PC-3 (cell line): ENCODE measurements at regions not wholly inside any gene's neighbourhood (a gene's known extent, or its start where the extent isn't known, plus 50 kb on each side); places are given as distances from the start of the nearest gene placed in this dataset.

Source experiments
- ATAC-seq: fragments of 200-7000 bp; cut with Tn5 transposase; 2 replicates; pipeline ENCODE4 v1.9.1; 2020; ENCODE audit warnings: mild to moderate bottlenecking, moderate library complexity
- BruUV-seq: library from RNA; stranded (reverse); fragments of 400-500 nt; replicated peaks from 2 replicates; lab custom pipeline; 2021; lab: Mats Ljungman, UMichigan
- CTCF ChIA-PET: fragments of 300-600 bp; sonication (Branson Sonifier 250); formaldehyde crosslinking; loops from one replicate; lab custom pipeline; 2022; ENCODE audit warnings: antibody characterized with exemption; lab: Charles Lee
- POLR2A ChIA-PET: fragments of 300-600 bp; sonication (Branson Sonifier 250); formaldehyde crosslinking; loops from one replicate; lab custom pipeline; 2022; ENCODE audit warnings: antibody characterized with exemption; ENCODE audit not compliant: unreplicated experiment; lab: Charles Lee
- DNase-seq: peaks from one replicate; pipeline ENCODE4 v3.0.0-alpha.2; 2015
- H2AFZ ChIP-seq: fragments of 300-600 bp; sonication (generic); 2 replicates; pipeline ENCODE4 v1.6.0; 2016; ENCODE audit warnings: antibody characterized with exemption, low read length
- H3F3A ChIP-seq: fragments of 300-600 bp; sonication (generic); one replicate; pipeline ENCODE4 v1.6.0; 2017; ENCODE audit warnings: antibody characterized with exemption, low read length, control low read depth, mild to moderate bottlenecking; ENCODE audit not compliant: unreplicated experiment
- H3K27ac ChIP-seq: fragments of 300-600 bp; sonication (generic); 2 replicates; pipeline ENCODE4 v1.5.1; 2016; ENCODE audit warnings: mild to moderate bottlenecking, low read length
- H3K27me3 ChIP-seq: fragments of 300-600 bp; sonication (generic); 2 replicates; pipeline ENCODE4 v1.6.1; 2016; ENCODE audit warnings: low read length, mixed read lengths
- H3K36me3 ChIP-seq: fragments of 300-600 bp; sonication (generic); 2 replicates; pipeline ENCODE4 v1.6.1; 2016; ENCODE audit warnings: low read depth, mixed run types, low read length, mixed read lengths
- H3K4me1 ChIP-seq: fragments of 300-600 bp; sonication (generic); 2 replicates; pipeline ENCODE4 v1.5.1; 2016; ENCODE audit warnings: low read length; ENCODE audit not compliant: insufficient read depth
- H3K4me2 ChIP-seq: fragments of 300-600 bp; sonication (generic); 2 replicates; pipeline ENCODE4 v1.6.0; 2016; ENCODE audit warnings: low read length
- H3K4me3 ChIP-seq: fragments of 300-600 bp; sonication (generic); 2 replicates; pipeline ENCODE4 v1.5.1; 2016; ENCODE audit warnings: mild to moderate bottlenecking, low read length, mixed read lengths
- H3K79me2 ChIP-seq: fragments of 300-600 bp; sonication (generic); 2 replicates; pipeline ENCODE4 v1.6.1; 2017; ENCODE audit warnings: low read length, mixed read lengths
- H3K9ac ChIP-seq: fragments of 300-600 bp; sonication (generic); 2 replicates; pipeline ENCODE4 v1.6.0; 2016; ENCODE audit warnings: mild to moderate bottlenecking, low read length
- H3K9me2 ChIP-seq: fragments of 300-600 bp; sonication (generic); replicated peaks from 2 replicates; pipeline ENCODE4 v1.6.1; 2016; ENCODE audit warnings: mixed run types, low read length, mixed read lengths
- H3K9me3 ChIP-seq: fragments of 300-600 bp; sonication (generic); 2 replicates; pipeline ENCODE4 v1.6.1; 2016; ENCODE audit warnings: low read length, mixed read lengths
- H4K20me1 ChIP-seq: fragments of 300-600 bp; sonication (generic); 2 replicates; pipeline ENCODE4 v1.6.1; 2016; ENCODE audit warnings: low read length, mixed read lengths
- CTCF ChIP-seq: fragments of 300-600 bp; sonication (generic); conservative IDR thresholded peaks from 2 replicates; pipeline ENCODE4 v1.5.1; 2017; ENCODE audit warnings: antibody characterized with exemption, low read depth, mild to moderate bottlenecking, low read length
- EZH2 ChIP-seq: fragments of 300-600 bp; sonication (generic); IDR thresholded peaks from one replicate; pipeline ENCODE4 v1.6.1; 2017; ENCODE audit warnings: antibody characterized with exemption, mild to moderate bottlenecking, low read length; ENCODE audit not compliant: unreplicated experiment
- EZH2phosphoT487 ChIP-seq: fragments of 300-600 bp; sonication (generic); IDR thresholded peaks from 2 replicates; pipeline ENCODE4 v1.6.1; 2018; ENCODE audit warnings: mild to moderate bottlenecking, antibody characterized with exemption, low read length, borderline replicate concordance
- intact Hi-C: fragments of 100-400 bp; cut with micrococcal nuclease; formaldehyde crosslinking; loops from 2 replicates; pipeline ENCODE4 v1.9.0; 2023

GRCh38 chr11:19499026-19499669, 213.5 kb upstream of the NAV2 start:
- intact Hi-C loops: no loop called here
- H4K20me1 ChIP-seq: no peaks in the 10 kb centered on the region
- H3K79me2 ChIP-seq: no peaks in the 10 kb centered on the region
- no peak overlapping the region for H3K9ac ChIP-seq
- no peak overlapping the region for H3K27ac ChIP-seq
- H3K4me2 ChIP-seq: no peak overlapping the region
- no peaks in the 10 kb centered on the region for H3K4me1 ChIP-seq
- ATAC-seq (no peak), DNase-seq (no peak)
- no peak overlapping the region for H3K4me3 ChIP-seq
- no peak overlapping the region for H2AFZ ChIP-seq
- TF ChIP-seq EZH2 (no peak), EZH2phosphoT487 (no peak), CTCF (no peak)
- no peaks in the 10 kb centered on the region for H3K9me3 ChIP-seq
- CTCF ChIA-PET: no interaction called here
- peaks cover 36% of the 10 kb centered on the region for H3K27me3 ChIP-seq
- POLR2A ChIA-PET: no interaction called here
- H3K9me2 ChIP-seq: no peaks in the 10 kb centered on the region
- no peaks in the 10 kb centered on the region for H3F3A ChIP-seq
- no peaks in the 10 kb centered on the region for H3K36me3 ChIP-seq
- no TSS peak for BruUV-seq

- ChIA-PET POLR2A (no interaction called here), CTCF (no interaction called here)
- no peak for ATAC-seq
- intact Hi-C loops: no loop called here
- DNase-seq: no peak
- no peak overlapping the region for H2AFZ ChIP-seq
- no peaks in the 10 kb centered on the region for H3F3A ChIP-seq
- no TSS peak for BruUV-seq
- H3K79me2 ChIP-seq: no peaks in the 10 kb centered on the region
- no peak overlapping the region for H3K4me3 ChIP-seq
- H3K27ac ChIP-seq: no peak overlapping the region
- no peak for TF ChIP-seq EZH2phosphoT487
- TF ChIP-seq CTCF: no peak
- no peak for TF ChIP-seq EZH2
- H3K4me2 ChIP-seq: no peak overlapping the region
- no peak overlapping the region for H3K9ac ChIP-seq
- no peaks in the 10 kb centered on the region for H3K36me3 ChIP-seq
- H3K27me3 ChIP-seq: peaks cover 36% of the 10 kb centered on the region
- H3K9me2 ChIP-seq: no peaks in the 10 kb centered on the region
- no peaks in the 10 kb centered on the region for H3K9me3 ChIP-seq
- no peaks in the 10 kb centered on the region for H3K4me1 ChIP-seq
- H4K20me1 ChIP-seq: no peaks in the 10 kb centered on the region
These were observed 219.0 kb upstream of the NAV2 start for GRCh38 chr11:19493446-19494213.
